ENCODE measurements at regions not wholly inside any gene's neighbourhood (a gene's known extent, or its start where the extent isn't known, plus 50 kb on each side); places are given as distances from the start of the nearest gene placed in this dataset.

DNA sequence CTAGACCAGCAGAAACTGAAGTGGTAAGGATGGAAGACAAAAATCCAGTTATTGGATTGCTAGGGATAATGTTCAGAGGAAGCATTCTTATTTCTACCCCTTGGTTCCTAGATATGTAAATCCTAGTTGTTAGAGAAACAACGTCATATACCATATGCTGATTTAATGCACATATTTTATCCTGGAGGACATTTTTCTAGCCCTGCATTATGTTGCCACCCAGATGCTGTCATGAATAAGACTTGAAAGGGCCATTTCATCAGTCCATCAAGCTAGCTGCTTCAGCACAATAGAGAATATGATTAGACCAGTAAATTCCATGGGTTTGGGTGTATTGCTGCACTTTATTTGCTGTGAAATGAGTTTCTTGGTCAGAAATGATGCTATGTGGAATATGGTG is 1736.4 kb downstream of the MAT2B start:
- TF ChIP-seq, protein P1, sequence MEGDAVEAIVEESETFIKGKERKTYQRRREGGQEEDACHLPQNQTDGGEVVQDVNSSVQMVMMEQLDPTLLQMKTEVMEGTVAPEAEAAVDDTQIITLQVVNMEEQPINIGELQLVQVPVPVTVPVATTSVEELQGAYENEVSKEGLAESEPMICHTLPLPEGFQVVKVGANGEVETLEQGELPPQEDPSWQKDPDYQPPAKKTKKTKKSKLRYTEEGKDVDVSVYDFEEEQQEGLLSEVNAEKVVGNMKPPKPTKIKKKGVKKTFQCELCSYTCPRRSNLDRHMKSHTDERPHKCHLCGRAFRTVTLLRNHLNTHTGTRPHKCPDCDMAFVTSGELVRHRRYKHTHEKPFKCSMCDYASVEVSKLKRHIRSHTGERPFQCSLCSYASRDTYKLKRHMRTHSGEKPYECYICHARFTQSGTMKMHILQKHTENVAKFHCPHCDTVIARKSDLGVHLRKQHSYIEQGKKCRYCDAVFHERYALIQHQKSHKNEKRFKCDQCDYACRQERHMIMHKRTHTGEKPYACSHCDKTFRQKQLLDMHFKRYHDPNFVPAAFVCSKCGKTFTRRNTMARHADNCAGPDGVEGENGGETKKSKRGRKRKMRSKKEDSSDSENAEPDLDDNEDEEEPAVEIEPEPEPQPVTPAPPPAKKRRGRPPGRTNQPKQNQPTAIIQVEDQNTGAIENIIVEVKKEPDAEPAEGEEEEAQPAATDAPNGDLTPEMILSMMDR (IDR thresholded peaks at IDR 0.05; ENCODE audit: low read depth, low read length, missing control alignments): no peak
- in situ Hi-C loops (cut with HindIII; ENCODE audit: low sequenced_read_pairs): no loop called here
- H3K4me3 ChIP-seq (ENCODE audit: low read depth, low read length): no peak overlapping the region
- DNase-seq (ENCODE audit: low read depth): no peak

DNA sequence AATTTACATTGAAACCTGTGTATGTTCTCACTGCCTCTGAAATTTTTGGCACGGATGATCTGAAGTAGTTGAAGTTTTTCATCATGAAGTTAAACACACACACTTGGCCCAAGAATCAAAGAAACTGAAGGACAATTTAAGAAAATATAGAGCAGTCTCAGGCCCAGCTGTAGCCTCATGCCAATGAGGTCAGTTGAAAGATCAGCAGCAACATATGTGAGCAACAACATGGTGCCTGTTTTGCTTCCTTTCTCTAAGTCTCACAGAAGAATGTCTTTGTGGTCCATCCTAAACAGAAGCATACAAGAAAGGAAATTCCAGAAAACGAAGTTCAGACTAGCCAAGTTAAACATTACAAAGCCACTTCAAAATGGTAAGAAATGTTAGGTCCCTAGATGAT is 1737.2 kb downstream of the MAT2B start:
- H3K4me3 ChIP-seq (ENCODE audit: low read depth, low read length): no peak overlapping the region
- TF ChIP-seq, protein P1 (IDR thresholded peaks at IDR 0.05; ENCODE audit: low read depth, low read length, missing control alignments): no peak
- DNase-seq (ENCODE audit: low read depth): peak; percentile 42
- in situ Hi-C loops (cut with HindIII; ENCODE audit: low sequenced_read_pairs): no loop called here

DNA sequence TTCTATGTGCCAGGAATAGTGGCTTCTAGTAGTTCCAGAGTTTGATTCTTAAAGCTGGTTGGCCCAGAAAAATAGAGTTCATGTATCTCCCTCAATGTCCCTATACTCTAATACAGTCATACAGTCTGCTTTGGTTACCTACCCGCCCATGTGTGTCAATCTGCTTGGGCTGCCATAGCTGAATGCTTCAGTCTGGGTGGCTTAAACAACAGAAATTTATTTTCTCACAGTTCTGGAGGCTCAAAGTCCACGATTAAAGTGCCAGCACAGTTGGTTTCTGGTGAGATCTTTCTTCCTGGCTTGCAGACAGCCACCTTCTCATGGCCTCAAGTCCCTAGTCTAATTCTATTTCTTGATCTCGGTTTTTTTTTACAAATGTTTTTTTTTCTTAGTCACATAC is 1739.0 kb downstream of the MAT2B start:
- DNase-seq (ENCODE audit: low read depth): no peak
- TF ChIP-seq, protein P1 (IDR thresholded peaks at IDR 0.05; ENCODE audit: low read depth, low read length, missing control alignments): no peak
- no peak overlapping the region for H3K4me3 ChIP-seq (ENCODE audit: low read depth, low read length)
- in situ Hi-C loops (cut with HindIII; ENCODE audit: low sequenced_read_pairs): no loop called here

DNA sequence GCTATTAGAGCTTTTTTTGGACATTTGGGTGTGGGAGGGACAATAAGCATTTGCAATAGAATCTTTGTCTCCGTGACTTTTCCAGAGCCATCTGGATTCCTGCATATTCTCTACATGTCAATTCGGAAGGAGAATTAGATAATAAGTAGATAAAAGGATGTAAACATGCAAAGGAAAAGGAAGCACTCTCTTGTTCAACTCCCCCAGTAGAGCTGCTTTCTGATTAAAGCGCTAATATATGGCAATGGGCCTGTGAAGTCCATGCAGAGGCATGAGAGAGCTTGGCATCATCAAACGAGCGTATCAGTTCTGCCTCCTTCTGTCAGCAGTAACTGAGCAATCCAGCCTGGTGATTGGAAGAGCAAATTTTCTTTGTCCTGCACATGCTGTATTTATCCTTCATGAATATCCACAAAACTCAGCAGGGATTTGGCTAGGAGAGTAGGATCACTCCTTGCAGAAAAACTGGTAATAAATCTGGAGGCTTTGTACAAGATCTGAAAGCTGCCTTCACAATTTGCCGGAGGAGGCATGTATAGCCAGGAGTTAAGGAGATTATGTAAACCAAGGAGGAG is 1752.9 kb downstream of the MAT2B start:
- in situ Hi-C loops (cut with HindIII; ENCODE audit: low sequenced_read_pairs): no loop called here
- H3K4me3 ChIP-seq (ENCODE audit: low read depth, low read length): no peak overlapping the region
- no peak for DNase-seq (ENCODE audit: low read depth)
- TF ChIP-seq, protein P1 (IDR thresholded peaks at IDR 0.05; ENCODE audit: low read depth, low read length, missing control alignments): no peak

DNA sequence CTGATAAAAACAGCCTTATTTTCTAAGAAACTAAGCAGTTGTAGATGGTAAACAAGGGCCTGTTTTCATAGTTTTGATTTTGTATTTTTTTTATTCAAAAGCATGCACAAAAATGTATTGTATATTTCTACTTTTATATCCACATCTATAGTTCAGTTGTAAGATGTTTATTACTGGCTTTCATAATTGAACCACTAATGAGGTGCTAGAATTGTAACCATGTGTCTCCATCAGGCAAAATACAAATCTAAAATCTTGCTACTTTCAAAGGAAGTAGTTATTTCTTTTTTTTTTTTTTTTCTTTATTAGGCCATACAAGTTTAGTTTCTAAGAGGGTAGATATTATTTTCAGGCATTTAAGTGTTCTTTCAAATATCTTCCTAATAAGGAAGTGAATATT is 1755.0 kb downstream of the MAT2B start:
- H3K4me3 ChIP-seq (ENCODE audit: low read depth, low read length): no peak overlapping the region
- TF ChIP-seq, protein P1 (IDR thresholded peaks at IDR 0.05; ENCODE audit: low read depth, low read length, missing control alignments): no peak
- DNase-seq (ENCODE audit: low read depth): no peak
- in situ Hi-C loops (cut with HindIII; ENCODE audit: low sequenced_read_pairs): no loop called here

DNA sequence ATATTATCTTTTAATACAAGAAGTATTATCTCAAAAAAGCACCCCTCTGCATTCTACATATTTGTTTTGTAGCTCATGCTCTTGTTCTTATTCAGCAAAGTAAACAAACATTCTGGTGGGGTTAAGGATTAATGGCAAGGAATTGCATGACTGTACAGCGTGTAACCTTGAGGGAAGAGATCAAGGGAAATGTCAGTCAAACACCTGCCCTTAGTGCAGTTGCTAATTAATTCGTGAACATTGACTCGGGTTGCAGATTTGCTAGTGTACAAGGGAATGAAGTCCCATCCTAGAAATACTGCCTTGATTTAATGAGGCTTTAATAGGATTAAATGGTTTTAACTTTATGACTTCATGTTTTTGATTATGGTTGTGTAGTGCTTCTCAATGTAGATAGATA is 1758.1 kb downstream of the MAT2B start:
- in situ Hi-C loops (cut with HindIII; ENCODE audit: low sequenced_read_pairs): no loop called here
- DNase-seq (ENCODE audit: low read depth): no peak
- TF ChIP-seq, protein P1 (IDR thresholded peaks at IDR 0.05; ENCODE audit: low read depth, low read length, missing control alignments): no peak
- no peak overlapping the region for H3K4me3 ChIP-seq (ENCODE audit: low read depth, low read length)

Data from astrocyte of the cerebellum (primary cell).